CD4-positive, alpha-beta T cell (primary cell): ENCODE measurements at regions not wholly inside any gene's neighbourhood (a gene's known extent, or its start where the extent isn't known, plus 50 kb on each side); places are given as distances from the start of the nearest gene placed in this dataset.

Experiments
- ATAC-seq: fragments of 200-7000 bp; cut with Tn5 transposase; one replicate; pipeline ENCODE4 v1.10.0; 2022; ENCODE audit warnings: mild to moderate bottlenecking; ENCODE audit not compliant: poor library complexity
- CTCF ChIA-PET: fragments of 350-600 bp; sonication (Branson Sonifier 250); formaldehyde crosslinking; loops from one replicate; lab custom pipeline; 2021; ENCODE audit warnings: antibody characterized with exemption, inconsistent platforms; lab: Charles Lee
- POLR2A ChIA-PET: fragments of 350-600 bp; sonication (Branson Sonifier 250); formaldehyde crosslinking; loops from one replicate; lab custom pipeline; 2021; ENCODE audit warnings: antibody characterized with exemption, inconsistent platforms; lab: Charles Lee
- DNase-seq, 14 experiments: peaks; one replicate each; pipeline ENCODE4 v3.0.0-alpha.2; 2013 to 2020; ENCODE audit warnings: mixed read lengths in 2 of 14
- H3K27ac ChIP-seq, 2 donors: one replicate each; pipeline versions ENCODE4 v1.5.1 to v1.7.0; 2013; ENCODE audit warnings: low read length in 2 of 2, low read depth in 1 of 2, mild to moderate bottlenecking in 1 of 2
- H3K27me3 ChIP-seq, 2 experiments: 1 replicate in 1 of 2; 2 replicates in 1 of 2; pipeline versions ENCODE4 v1.6.1 to v1.7.0; 2013; ENCODE audit warnings: low read length in 2 of 2, control low read depth in 1 of 2, mild to moderate bottlenecking in 1 of 2, moderate library complexity in 1 of 2; ENCODE audit not compliant: insufficient read depth in 2 of 2, control insufficient read depth in 1 of 2
- H3K36me3 ChIP-seq: one replicate; pipeline ENCODE4 v1.6.1; 2013; ENCODE audit warnings: low read length, control low read depth; ENCODE audit not compliant: insufficient read depth
- H3K4me1 ChIP-seq: one replicate; pipeline ENCODE4 v1.6.1; 2013; ENCODE audit warnings: low read length, control low read depth; ENCODE audit not compliant: insufficient read depth
- H3K4me3 ChIP-seq: one replicate; pipeline ENCODE4 v1.5.1; 2013; ENCODE audit warnings: mild to moderate bottlenecking, low read length, moderate library complexity
- H3K9me3 ChIP-seq, 2 experiments: 1 replicate in 1 of 2; 2 replicates in 1 of 2; pipeline versions ENCODE4 v1.6.1 to v1.7.0; 2013; ENCODE audit warnings: low read length in 2 of 2, mild to moderate bottlenecking in 2 of 2, control low read depth in 1 of 2, moderate library complexity in 1 of 2; ENCODE audit not compliant: control insufficient read depth in 1 of 2, insufficient read depth in 1 of 2
- H3K27ac Mint-ChIP-seq: one replicate; pipeline ENCODE4 v1.8.0; 2020; ENCODE audit warnings: mixed read lengths
- H3K27me3 Mint-ChIP-seq: one replicate; pipeline ENCODE4 v1.8.0; 2021; ENCODE audit warnings: mixed read lengths
- H3K36me3 Mint-ChIP-seq: one replicate; pipeline ENCODE4 v1.8.0; 2021; ENCODE audit warnings: low read depth, mixed read lengths
- H3K4me1 Mint-ChIP-seq: one replicate; pipeline ENCODE4 v1.8.0; 2021; ENCODE audit warnings: low read depth, mixed read lengths
- H3K4me3 Mint-ChIP-seq: one replicate; pipeline ENCODE4 v1.8.0; 2020; ENCODE audit warnings: mild to moderate bottlenecking, mixed read lengths
- H3K9me3 Mint-ChIP-seq: one replicate; pipeline ENCODE4 v1.8.0; 2020; ENCODE audit warnings: mixed read lengths
- intact Hi-C, 2 experiments: fragments of 100-400 bp; cut with DNase I in 1 of 2; cut with micrococcal nuclease in 1 of 2; formaldehyde crosslinking; loops; one replicate each; pipeline versions ENCODE4 v1.15.1 to v1.9.0; 2023 to 2025; cut with DNase I, micrococcal nuclease
- TF ChIP-seq, protein P1 (sequence below): fragments of 200-600 bp; IDR thresholded peaks from one replicate; pipeline ENCODE4 v1.8.0; 2022; ENCODE audit warnings: antibody characterized with exemption, mild to moderate bottlenecking

DNA sequence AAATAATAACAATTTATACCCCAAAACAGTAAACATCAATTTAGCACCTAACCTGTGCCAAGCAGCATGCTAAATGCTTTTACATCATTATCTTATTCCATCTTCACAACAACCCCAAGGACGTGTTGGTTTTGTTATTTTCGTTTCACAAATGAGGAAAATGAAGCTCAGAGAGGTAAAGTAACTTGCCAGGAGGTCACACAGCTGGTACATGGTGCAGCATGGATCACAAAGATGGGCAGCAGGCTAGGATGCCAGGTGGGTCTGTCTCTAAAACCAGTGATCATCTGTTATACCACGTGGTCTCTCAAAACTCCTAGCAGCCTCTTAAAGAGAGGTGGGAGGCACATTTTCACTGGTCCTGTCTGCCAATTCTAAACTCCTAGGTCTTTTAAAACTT, 323.6 kb upstream of the F9 start:
- intact Hi-C loops: no loop called here
- TF ChIP-seq, protein P1, sequence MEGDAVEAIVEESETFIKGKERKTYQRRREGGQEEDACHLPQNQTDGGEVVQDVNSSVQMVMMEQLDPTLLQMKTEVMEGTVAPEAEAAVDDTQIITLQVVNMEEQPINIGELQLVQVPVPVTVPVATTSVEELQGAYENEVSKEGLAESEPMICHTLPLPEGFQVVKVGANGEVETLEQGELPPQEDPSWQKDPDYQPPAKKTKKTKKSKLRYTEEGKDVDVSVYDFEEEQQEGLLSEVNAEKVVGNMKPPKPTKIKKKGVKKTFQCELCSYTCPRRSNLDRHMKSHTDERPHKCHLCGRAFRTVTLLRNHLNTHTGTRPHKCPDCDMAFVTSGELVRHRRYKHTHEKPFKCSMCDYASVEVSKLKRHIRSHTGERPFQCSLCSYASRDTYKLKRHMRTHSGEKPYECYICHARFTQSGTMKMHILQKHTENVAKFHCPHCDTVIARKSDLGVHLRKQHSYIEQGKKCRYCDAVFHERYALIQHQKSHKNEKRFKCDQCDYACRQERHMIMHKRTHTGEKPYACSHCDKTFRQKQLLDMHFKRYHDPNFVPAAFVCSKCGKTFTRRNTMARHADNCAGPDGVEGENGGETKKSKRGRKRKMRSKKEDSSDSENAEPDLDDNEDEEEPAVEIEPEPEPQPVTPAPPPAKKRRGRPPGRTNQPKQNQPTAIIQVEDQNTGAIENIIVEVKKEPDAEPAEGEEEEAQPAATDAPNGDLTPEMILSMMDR: no peak
- Histone ChIP-seq H3K27ac (no peak overlapping the region), H3K27me3 (peaks cover 6 to 18% of the 10 kb centered on the region in 2 experiments), H3K36me3 (no peaks in the 10 kb centered on the region), H3K4me3 (no peak overlapping the region), H3K4me1 (peaks cover 3% of the 10 kb centered on the region), H3K9me3 (peaks cover 0 to 7% of the 10 kb centered on the region in 2 experiments)
- no peak overlapping the region for H3K4me3 Mint-ChIP-seq
- H3K4me1 Mint-ChIP-seq: no peaks in the 10 kb centered on the region
- POLR2A ChIA-PET: no interaction called here
- DNase-seq: no peak
- H3K36me3 Mint-ChIP-seq: no peaks in the 10 kb centered on the region
- peaks cover 27% of the 10 kb centered on the region for H3K27me3 Mint-ChIP-seq
- ATAC-seq: no peak
- CTCF ChIA-PET: no interaction called here
- H3K27ac Mint-ChIP-seq: no peak overlapping the region
- no peaks in the 10 kb centered on the region for H3K9me3 Mint-ChIP-seq

DNA sequence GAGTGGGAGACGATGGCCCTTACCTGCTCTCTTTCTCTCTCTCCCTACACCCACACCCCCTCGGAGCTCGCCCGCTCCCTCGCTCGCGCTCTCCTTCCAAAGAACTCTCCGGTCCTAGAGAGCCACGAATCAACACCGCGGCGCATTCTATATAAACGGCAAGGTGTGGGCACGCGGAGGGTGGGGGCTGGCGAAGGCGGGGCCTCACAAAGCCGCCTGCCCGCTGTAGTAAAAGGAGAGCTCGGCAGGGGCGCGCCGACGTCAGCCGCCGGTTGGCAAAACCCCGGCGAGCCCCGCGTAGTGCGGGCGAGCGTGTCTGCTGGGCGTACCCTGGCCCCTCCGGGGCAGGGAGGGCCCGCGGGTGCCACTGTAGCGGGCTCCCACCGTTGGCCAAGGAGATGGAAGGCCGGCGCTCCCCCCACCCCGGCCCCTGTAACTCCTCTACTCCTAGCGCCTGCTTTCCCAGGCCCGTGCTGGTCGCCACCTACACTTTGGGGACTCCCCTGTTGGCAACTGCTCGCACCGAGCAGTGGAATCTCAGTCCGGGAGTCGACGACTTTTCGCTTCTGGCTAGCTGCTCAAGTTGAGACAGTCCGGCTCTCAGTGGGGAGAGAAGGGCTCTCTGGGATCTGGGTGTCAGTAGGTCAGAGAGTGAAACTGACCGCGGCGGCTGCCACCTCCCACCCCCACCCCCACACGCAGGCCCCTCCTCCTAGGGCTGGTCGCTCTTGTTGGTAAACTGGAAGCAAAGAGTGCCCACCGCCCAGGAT, 325.5 kb upstream of the F9 start:
- no peaks in the 10 kb centered on the region for H3K4me1 Mint-ChIP-seq

DNA sequence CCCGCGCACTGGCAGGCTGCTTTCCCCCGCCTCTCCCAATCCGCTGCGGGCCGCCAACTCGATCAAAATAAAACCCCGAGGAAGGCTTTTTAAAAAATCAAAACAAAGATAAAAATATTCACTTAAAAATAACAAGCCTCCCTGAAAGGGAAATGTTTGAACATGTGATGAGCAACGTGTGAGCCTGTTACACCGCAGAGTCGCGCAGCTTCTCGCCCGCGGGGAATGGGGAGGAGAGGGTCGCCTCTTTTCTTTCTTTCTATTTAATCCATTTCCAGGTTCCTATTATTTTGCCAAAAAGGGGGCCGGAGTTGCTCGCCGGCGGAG, 326.0 kb upstream of the F9 start:
- TF ChIP-seq, protein P1: no peak
- Mint-ChIP-seq H3K4me1 (no peaks in the 10 kb centered on the region), H3K9me3 (no peaks in the 10 kb centered on the region), H3K4me3 (peak overlapping the region; percentile 66), H3K36me3 (no peaks in the 10 kb centered on the region), H3K27me3 (peaks cover 29% of the 10 kb centered on the region), H3K27ac (no peak overlapping the region)
- no peak overlapping the region for H3K27ac ChIP-seq
- no peaks in the 10 kb centered on the region for H3K36me3 ChIP-seq
- CTCF ChIA-PET: no interaction called here
- H3K9me3 ChIP-seq: peaks cover 0 to 7% of the 10 kb centered on the region in 2 experiments
- ATAC-seq: no peak
- no peak overlapping the region for H3K4me3 ChIP-seq
- POLR2A ChIA-PET: no interaction called here
- no peak for DNase-seq
- H3K27me3 ChIP-seq: peaks cover 6 to 21% of the 10 kb centered on the region in 2 experiments
- intact Hi-C loops: no loop called here
- H3K4me1 ChIP-seq: peaks cover 3% of the 10 kb centered on the region

More for the DNA sequence above, 325.5 kb upstream of the F9 start:
- H3K36me3 Mint-ChIP-seq: no peaks in the 10 kb centered on the region
- peaks cover 3% of the 10 kb centered on the region for H3K4me1 ChIP-seq
- no peak overlapping the region for H3K4me3 ChIP-seq
- no peak for ATAC-seq
- H3K9me3 Mint-ChIP-seq: no peaks in the 10 kb centered on the region
- H3K36me3 ChIP-seq: no peaks in the 10 kb centered on the region
- H3K9me3 ChIP-seq: peaks cover 0 to 7% of the 10 kb centered on the region in 2 experiments
- TF ChIP-seq, protein P1: no peak
- H3K27ac ChIP-seq: no peak overlapping the region
- ChIA-PET POLR2A (no interaction called here), CTCF (no interaction called here)
- H3K27me3 Mint-ChIP-seq: peaks cover 23% of the 10 kb centered on the region
- intact Hi-C loops: no loop called here
- H3K27me3 ChIP-seq: peaks cover 6 to 18% of the 10 kb centered on the region in 2 experiments
- H3K27ac Mint-ChIP-seq: no peak overlapping the region
- no peak for DNase-seq
- peak overlapping the region; percentile 66 for H3K4me3 Mint-ChIP-seq
